Mesendoderm (in vitro differentiated cells): ENCODE measurements at regions not wholly inside any gene's neighbourhood (a gene's known extent, or its start where the extent isn't known, plus 50 kb on each side); places are given as distances from the start of the nearest gene placed in this dataset.

ENCODE experiments used
- DNase-seq: peaks from one replicate; pipeline ENCODE4 v3.0.0; 2013
- H2AK5ac ChIP-seq: 2 replicates; pipeline ENCODE4 v1.6.1; 2013; ENCODE audit warnings: low read length, inconsistent platforms
- H2BK120ac ChIP-seq: 2 replicates; pipeline ENCODE4 v1.6.1; 2013; ENCODE audit warnings: low read depth, mild to moderate bottlenecking, low read length, moderate library complexity, mixed read lengths
- H2BK15ac ChIP-seq: replicated peaks from 2 replicates; pipeline ENCODE4 v1.6.1; 2013; ENCODE audit warnings: low read depth, mild to moderate bottlenecking, moderate library complexity
- H2BK5ac ChIP-seq: 2 replicates; pipeline ENCODE4 v1.6.1; 2013; ENCODE audit warnings: low read length, inconsistent platforms
- H3K18ac ChIP-seq: 2 replicates; pipeline ENCODE4 v1.6.1; 2013; ENCODE audit warnings: mild to moderate bottlenecking, low read length, mixed read lengths
- H3K23ac ChIP-seq: one replicate; pipeline ENCODE4 v1.6.1; 2013; ENCODE audit warnings: low read length
- H3K27ac ChIP-seq: 2 replicates; pipeline ENCODE4 v1.5.1; 2013; ENCODE audit warnings: low read depth, mild to moderate bottlenecking, inconsistent platforms, low read length, moderate library complexity
- H3K27me3 ChIP-seq: 2 replicates; pipeline ENCODE4 v1.6.1; 2013; ENCODE audit warnings: low read length, control low read depth, mild to moderate bottlenecking, inconsistent platforms; ENCODE audit not compliant: insufficient read depth, poor library complexity
- H3K36me3 ChIP-seq: 2 replicates; pipeline ENCODE4 v1.6.1; 2013; ENCODE audit warnings: low read length, inconsistent platforms; ENCODE audit not compliant: control insufficient read depth, insufficient read depth
- H3K4ac ChIP-seq: one replicate; pipeline ENCODE4 v1.6.1; 2013; ENCODE audit warnings: low read depth, mild to moderate bottlenecking, low read length, moderate library complexity
- H3K4me1 ChIP-seq: 2 replicates; pipeline ENCODE4 v1.6.1; 2013; ENCODE audit warnings: low read depth, low read length, inconsistent platforms; ENCODE audit not compliant: control insufficient read depth
- H3K4me2 ChIP-seq: 2 replicates; pipeline ENCODE4 v1.6.1; 2013; ENCODE audit warnings: low read length
- H3K4me3 ChIP-seq: 2 replicates; pipeline ENCODE4 v1.5.1; 2013; ENCODE audit warnings: mild to moderate bottlenecking, low read length
- H3K56ac ChIP-seq: one replicate; pipeline ENCODE4 v1.6.1; 2013; ENCODE audit warnings: low read length
- H3K79me1 ChIP-seq: 2 replicates; pipeline ENCODE4 v1.6.1; 2013; ENCODE audit warnings: low read length, inconsistent platforms
- H3K79me2 ChIP-seq: 2 replicates; pipeline ENCODE4 v1.6.1; 2013; ENCODE audit warnings: mild to moderate bottlenecking, low read length; ENCODE audit not compliant: control insufficient read depth, insufficient read depth
- H3K9ac ChIP-seq: 2 replicates; pipeline ENCODE4 v1.6.1; 2013; ENCODE audit warnings: low read length, inconsistent platforms
- H4K5ac ChIP-seq: one replicate; pipeline ENCODE4 v1.6.1; 2013; ENCODE audit warnings: low read length
- H4K8ac ChIP-seq: one replicate; pipeline ENCODE4 v1.6.1; 2013; ENCODE audit warnings: low read depth, mild to moderate bottlenecking, control low read depth, low read length, moderate library complexity
- WGBS: extraction: QIAGEN DNeasy Blood & Tissue Kit; methylation state at CpG from one replicate; pipeline ENCODE4 v1.1.7; 2013; ENCODE audit warnings: low lambda C conversion rate, missing lambda C conversion rate; ENCODE audit not compliant: insufficient coverage; ENCODE audit errors: extremely low coverage; 5-methylcytosine and 5-hydroxymethylcytosine counted together

GRCh38 chr1:56113679-56114078 is 465.7 kb downstream of the PLPP3 start:
- H2AK5ac ChIP-seq = no peak overlapping the region
- H3K4ac ChIP-seq = no peak overlapping the region
- no peak for DNase-seq
- no peaks in the 10 kb centered on the region for H3K27me3 ChIP-seq
- no peak overlapping the region for H2BK15ac ChIP-seq
- no CpG with 5 or more reads among the region's 3 CpGs for WGBS
- no peaks in the 10 kb centered on the region for H3K79me1 ChIP-seq
- H3K9ac ChIP-seq = no peak overlapping the region
- no peak overlapping the region for H2BK120ac ChIP-seq
- H4K8ac ChIP-seq = no peak overlapping the region
- H3K4me1 ChIP-seq = no peaks in the 10 kb centered on the region
- no peak overlapping the region for H3K56ac ChIP-seq
- no peak overlapping the region for H4K5ac ChIP-seq
- H3K18ac ChIP-seq = no peak overlapping the region
- no peaks in the 10 kb centered on the region for H3K79me2 ChIP-seq
- no peaks in the 10 kb centered on the region for H3K36me3 ChIP-seq
- no peak overlapping the region for H3K4me2 ChIP-seq
- H3K4me3 ChIP-seq = no peak overlapping the region
- H3K23ac ChIP-seq = no peak overlapping the region
- no peak overlapping the region for H2BK5ac ChIP-seq
- no peak overlapping the region for H3K27ac ChIP-seq

GRCh38 chr1:56107275-56107638 is 472.1 kb downstream of the PLPP3 start:
- no peak overlapping the region for H3K27ac ChIP-seq
- no peak overlapping the region for H3K4ac ChIP-seq
- no peak for DNase-seq
- no peak overlapping the region for H4K8ac ChIP-seq
- H3K27me3 ChIP-seq = no peaks in the 10 kb centered on the region
- H2AK5ac ChIP-seq = no peak overlapping the region
- no peak overlapping the region for H3K4me3 ChIP-seq
- no peak overlapping the region for H3K4me2 ChIP-seq
- no peaks in the 10 kb centered on the region for H3K79me2 ChIP-seq
- H3K36me3 ChIP-seq = no peaks in the 10 kb centered on the region
- no peak overlapping the region for H3K9ac ChIP-seq
- H2BK120ac ChIP-seq = no peak overlapping the region
- H3K56ac ChIP-seq = no peak overlapping the region
- H2BK5ac ChIP-seq = no peak overlapping the region
- H3K18ac ChIP-seq = no peak overlapping the region
- H2BK15ac ChIP-seq = no peak overlapping the region
- no peaks in the 10 kb centered on the region for H3K4me1 ChIP-seq
- no peak overlapping the region for H3K23ac ChIP-seq
- no peak overlapping the region for H4K5ac ChIP-seq
- H3K79me1 ChIP-seq = no peaks in the 10 kb centered on the region

GRCh38 chr1:56106531-56107274 is 472.7 kb downstream of the PLPP3 start:
- no peaks in the 10 kb centered on the region for H3K4me1 ChIP-seq
- H4K8ac ChIP-seq = no peak overlapping the region
- no peak overlapping the region for H2BK5ac ChIP-seq
- H3K23ac ChIP-seq = no peak overlapping the region
- H3K4me2 ChIP-seq = no peak overlapping the region
- H3K27me3 ChIP-seq = no peaks in the 10 kb centered on the region
- no peak for DNase-seq
- no peak overlapping the region for H3K56ac ChIP-seq
- H3K4me3 ChIP-seq = no peak overlapping the region
- no peak overlapping the region for H3K4ac ChIP-seq
- H2AK5ac ChIP-seq = no peak overlapping the region
- no peak overlapping the region for H3K27ac ChIP-seq
- H2BK120ac ChIP-seq = no peak overlapping the region
- H2BK15ac ChIP-seq = no peak overlapping the region
- WGBS = no CpG with 5 or more reads among the region's 2 CpGs
- H3K18ac ChIP-seq = no peak overlapping the region
- no peaks in the 10 kb centered on the region for H3K36me3 ChIP-seq
- H3K9ac ChIP-seq = no peak overlapping the region
- no peaks in the 10 kb centered on the region for H3K79me1 ChIP-seq
- H4K5ac ChIP-seq = no peak overlapping the region
- no peaks in the 10 kb centered on the region for H3K79me2 ChIP-seq

GRCh38 chr1:56105397-56105796 is 474.0 kb downstream of the PLPP3 start:
- no peak overlapping the region for H2BK5ac ChIP-seq
- H2BK120ac ChIP-seq = no peak overlapping the region
- H2BK15ac ChIP-seq = no peak overlapping the region
- H3K4me3 ChIP-seq = no peak overlapping the region
- H3K36me3 ChIP-seq = no peaks in the 10 kb centered on the region
- no peak overlapping the region for H4K8ac ChIP-seq
- H3K4me1 ChIP-seq = no peaks in the 10 kb centered on the region
- H3K4ac ChIP-seq = no peak overlapping the region
- H3K4me2 ChIP-seq = no peak overlapping the region
- WGBS = no CpG with 5 or more reads among the region's 3 CpGs
- H4K5ac ChIP-seq = no peak overlapping the region
- no peaks in the 10 kb centered on the region for H3K27me3 ChIP-seq
- no peak overlapping the region for H3K56ac ChIP-seq
- no peak overlapping the region for H3K18ac ChIP-seq
- H3K23ac ChIP-seq = no peak overlapping the region
- no peak overlapping the region for H3K9ac ChIP-seq
- DNase-seq = no peak
- H3K79me2 ChIP-seq = no peaks in the 10 kb centered on the region
- H3K79me1 ChIP-seq = no peaks in the 10 kb centered on the region
- no peak overlapping the region for H3K27ac ChIP-seq
- H2AK5ac ChIP-seq = no peak overlapping the region

GRCh38 chr1:56099766-56100265 is 479.5 kb downstream of the PLPP3 start:
- Histone ChIP-seq H3K9ac (no peak overlapping the region), H3K27ac (no peak overlapping the region), H4K8ac (no peak overlapping the region), H3K36me3 (no peaks in the 10 kb centered on the region), H2BK5ac (no peak overlapping the region), H3K4ac (no peak overlapping the region), H3K18ac (no peak overlapping the region), H2BK120ac (no peak overlapping the region), H3K23ac (no peak overlapping the region), H3K79me2 (no peaks in the 10 kb centered on the region), H2AK5ac (no peak overlapping the region), H3K4me1 (no peaks in the 10 kb centered on the region), H3K4me2 (no peak overlapping the region), H4K5ac (no peak overlapping the region), H3K79me1 (no peaks in the 10 kb centered on the region), H3K56ac (no peak overlapping the region), H3K4me3 (no peak overlapping the region), H2BK15ac (no peak overlapping the region), H3K27me3 (no peaks in the 10 kb centered on the region)
- no CpG with 5 or more reads among the region's 1 CpG for WGBS
- DNase-seq = no peak

- no peak overlapping the region for H2BK5ac ChIP-seq
- no peak overlapping the region for H3K23ac ChIP-seq
- H3K27me3 ChIP-seq = no peaks in the 10 kb centered on the region
- no peak overlapping the region for H3K4me2 ChIP-seq
- DNase-seq = no peak
- no peak overlapping the region for H2BK15ac ChIP-seq
- H3K4ac ChIP-seq = no peak overlapping the region
- H2BK120ac ChIP-seq = no peak overlapping the region
- H3K56ac ChIP-seq = no peak overlapping the region
- H3K36me3 ChIP-seq = no peaks in the 10 kb centered on the region
- WGBS = no CpG with 5 or more reads among the region's 2 CpGs
- no peaks in the 10 kb centered on the region for H3K79me2 ChIP-seq
- H4K8ac ChIP-seq = no peak overlapping the region
- no peaks in the 10 kb centered on the region for H3K79me1 ChIP-seq
- no peak overlapping the region for H3K9ac ChIP-seq
- no peak overlapping the region for H4K5ac ChIP-seq
- no peak overlapping the region for H3K4me3 ChIP-seq
- H3K27ac ChIP-seq = no peak overlapping the region
- no peaks in the 10 kb centered on the region for H3K4me1 ChIP-seq
- H3K18ac ChIP-seq = no peak overlapping the region
- H2AK5ac ChIP-seq = no peak overlapping the region
These were observed 480.4 kb downstream of the PLPP3 start for GRCh38 chr1:56098946-56099345.
